T-helper 2 cell (primary cell): ENCODE measurements at regions not wholly inside any gene's neighbourhood (a gene's known extent, or its start where the extent isn't known, plus 50 kb on each side); places are given as distances from the start of the nearest gene placed in this dataset.

ENCODE experiments used
- DNase-seq, 5 experiments: peaks; one replicate each; pipeline versions ENCODE4 v3.0.0 to v3.0.0-alpha.2; 2012 to 2022

DNA sequence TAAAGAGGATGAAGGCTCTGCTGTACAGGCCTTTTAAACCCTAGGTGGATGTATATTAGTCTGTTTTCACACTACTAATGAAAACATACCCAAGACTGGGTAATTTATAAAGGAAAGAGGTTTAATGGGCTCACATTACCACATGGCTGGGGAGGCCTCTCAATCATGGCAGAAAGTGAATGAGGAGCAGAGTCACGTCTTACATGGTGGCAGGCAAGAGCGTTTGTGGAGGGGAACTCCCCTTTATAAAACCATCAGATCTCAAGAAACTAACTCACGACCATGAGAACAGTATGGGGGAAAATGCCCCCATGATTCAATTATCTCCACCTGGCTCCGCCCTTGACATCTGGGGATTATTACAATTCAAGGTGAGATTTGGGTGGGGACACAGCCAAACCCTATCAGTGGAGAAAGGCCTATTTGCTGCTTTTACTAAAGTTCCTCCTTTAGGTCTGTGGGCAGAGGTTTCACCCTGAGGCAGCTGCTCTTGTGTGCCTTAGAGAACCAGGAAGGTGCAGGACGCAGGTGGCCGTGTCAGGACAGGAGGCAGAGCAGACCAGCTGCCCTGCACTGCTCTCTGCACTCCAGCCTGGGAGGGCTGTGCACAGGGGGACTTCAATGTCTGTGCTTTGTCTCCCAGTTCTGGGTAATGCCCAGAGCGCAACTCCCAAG lies 178.8 kb upstream of the HDAC4 start:
- DNase-seq: no peak

GRCh38 chr2:239579081-239579480 lies 178.3 kb upstream of the HDAC4 start:
- no peak for DNase-seq

GRCh38 chr2:239578381-239578780 lies 177.6 kb upstream of the HDAC4 start:
- no peak for DNase-seq

- DNase-seq: no peak
Observed at GRCh38 chr2:239577935-239578334, 177.1 kb upstream of the HDAC4 start.

GRCh38 chr2:239576784-239577685 lies 176.2 kb upstream of the HDAC4 start:
- no peak for DNase-seq

DNA sequence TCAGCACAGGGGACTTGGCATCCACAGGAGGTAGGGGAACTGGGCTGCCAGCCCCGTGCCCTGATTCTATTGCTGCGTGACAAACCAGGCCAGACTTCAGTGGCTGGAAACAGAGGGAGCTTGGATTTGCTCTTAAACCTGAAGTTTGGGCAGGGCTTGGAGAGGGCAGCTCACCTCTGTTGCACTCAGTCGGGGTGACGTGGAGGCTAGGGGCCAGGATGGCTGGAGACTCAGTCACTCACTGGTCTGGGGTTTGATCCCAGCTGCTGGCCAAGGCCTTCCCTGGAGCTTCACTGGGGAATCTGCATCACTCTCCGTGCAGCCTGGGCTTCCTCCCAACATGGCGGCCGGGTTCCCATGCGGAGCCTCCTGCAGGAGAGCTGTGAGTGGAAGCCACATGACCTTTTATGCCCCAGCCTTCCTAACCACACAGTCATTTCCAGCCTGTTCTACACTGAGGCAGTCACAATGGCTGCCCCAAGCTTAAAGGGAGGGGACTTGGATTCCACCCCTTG lies 175.2 kb upstream of the HDAC4 start:
- DNase-seq: no peak

DNA sequence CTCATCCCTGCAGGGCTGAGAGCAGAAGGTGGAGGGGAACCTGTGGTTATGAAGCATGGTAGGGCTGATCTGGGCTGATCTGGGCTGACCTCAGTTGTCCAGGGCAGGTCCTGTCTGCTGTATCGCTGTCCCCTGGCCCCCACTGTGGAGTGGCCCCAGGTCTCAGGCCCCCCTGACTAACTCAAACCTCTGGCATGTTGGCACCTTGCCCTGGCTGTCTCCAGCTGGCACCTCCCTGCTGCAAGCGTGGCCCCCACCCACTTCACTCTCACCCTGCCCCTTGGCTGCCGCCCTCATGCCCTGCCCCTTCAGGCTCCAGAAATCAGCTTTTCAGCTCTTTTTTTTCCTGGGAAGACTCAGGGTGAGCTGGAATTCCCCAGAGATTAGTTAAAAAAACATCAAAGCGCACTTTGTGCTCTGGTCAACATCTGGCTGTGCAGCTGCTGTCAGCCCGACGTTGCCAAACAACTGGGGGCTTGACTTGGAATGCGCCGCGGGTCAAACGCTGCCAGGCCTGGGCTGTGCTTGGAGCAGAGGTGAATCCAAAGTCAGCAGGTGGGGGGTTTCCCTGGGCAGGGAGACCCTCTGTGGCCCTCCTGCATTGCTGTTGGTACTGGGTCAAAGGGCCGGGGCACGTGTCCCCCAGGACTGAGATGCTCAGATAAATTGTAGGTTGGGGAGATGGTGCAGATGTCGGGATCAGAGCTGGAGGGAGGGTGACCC lies 173.8 kb upstream of the HDAC4 start:
- no peak for DNase-seq

- no peak for DNase-seq
Observed at GRCh38 chr2:239574054-239574433, 173.2 kb upstream of the HDAC4 start.

GRCh38 chr2:239570971-239571520 lies 170.2 kb upstream of the HDAC4 start:
- DNase-seq: no peak

DNA sequence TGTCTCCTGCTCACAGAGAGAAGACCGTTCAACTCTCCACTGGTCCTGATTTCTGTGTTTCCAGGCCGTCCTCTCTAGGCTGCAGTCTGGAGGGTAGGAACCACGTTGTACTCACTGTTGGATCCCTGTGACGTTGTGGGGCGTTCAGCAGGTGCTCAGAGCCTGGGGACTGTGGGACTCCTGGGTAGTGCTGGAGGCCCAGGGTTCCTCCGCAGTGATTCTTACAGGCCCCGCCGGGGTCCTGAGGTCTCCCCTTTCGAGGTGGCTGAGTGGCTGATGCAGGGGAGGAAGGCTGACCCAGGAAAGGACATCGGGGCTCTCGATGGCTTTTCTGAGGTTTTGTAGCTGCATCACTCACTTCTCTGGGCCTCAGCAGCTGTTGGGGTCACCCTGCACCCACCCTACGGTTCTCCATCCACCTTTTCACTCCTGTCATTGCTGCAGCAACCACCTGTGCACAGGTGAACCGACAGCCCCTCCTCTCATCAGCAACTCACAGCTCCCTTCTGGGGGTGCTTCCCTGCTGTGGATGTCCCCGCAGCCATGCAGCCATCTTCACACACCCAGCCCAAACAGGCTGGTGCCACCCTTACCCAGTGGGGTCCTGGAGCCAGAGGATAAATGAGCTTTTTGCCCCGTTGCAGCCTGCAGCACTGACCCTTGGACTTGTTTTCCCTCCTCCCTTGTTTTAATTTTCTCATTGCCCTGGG lies 169.6 kb upstream of the HDAC4 start:
- no peak for DNase-seq

GRCh38 chr2:239569401-239570090 lies 168.7 kb upstream of the HDAC4 start:
- DNase-seq: peak in 1 of 5 experiments; percentile 60

- no peak for DNase-seq
Observed at GRCh38 chr2:239568601-239569000, 167.8 kb upstream of the HDAC4 start.

GRCh38 chr2:239567786-239568185 lies 167.0 kb upstream of the HDAC4 start:
- no peak for DNase-seq

DNA sequence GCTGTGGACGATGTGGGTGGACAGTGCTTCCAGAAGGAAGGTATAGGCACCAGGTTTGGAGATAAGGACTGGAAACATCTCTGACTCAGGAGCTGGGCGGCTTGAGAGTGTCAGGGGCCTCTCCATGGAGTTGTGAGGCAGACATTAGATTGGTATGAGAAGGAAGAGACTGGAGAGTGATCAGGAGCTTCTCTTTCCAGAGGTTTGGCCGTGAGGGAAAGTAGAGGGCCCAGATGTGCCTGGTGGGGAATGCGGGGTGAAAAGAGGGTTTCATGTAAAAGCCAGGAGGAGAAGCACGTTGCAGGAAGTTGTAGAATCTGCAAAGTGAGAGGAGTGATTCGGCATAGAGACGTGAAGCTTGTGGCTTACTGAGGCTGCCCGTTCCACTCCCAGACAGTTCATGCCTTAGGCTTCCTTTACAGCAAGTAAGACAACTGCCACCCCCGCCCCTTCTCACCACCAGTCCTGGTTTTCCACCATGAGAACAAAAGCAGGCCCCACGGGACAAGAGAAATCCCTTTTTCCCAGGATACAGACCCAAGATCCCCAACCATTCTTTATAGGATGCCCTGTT lies 166.3 kb upstream of the HDAC4 start:
- DNase-seq: no peak

GRCh38 chr2:239566162-239566994 lies 165.6 kb upstream of the HDAC4 start:
- no peak for DNase-seq

- no peak for DNase-seq
Observed at GRCh38 chr2:239564587-239564986, 163.8 kb upstream of the HDAC4 start.

DNA sequence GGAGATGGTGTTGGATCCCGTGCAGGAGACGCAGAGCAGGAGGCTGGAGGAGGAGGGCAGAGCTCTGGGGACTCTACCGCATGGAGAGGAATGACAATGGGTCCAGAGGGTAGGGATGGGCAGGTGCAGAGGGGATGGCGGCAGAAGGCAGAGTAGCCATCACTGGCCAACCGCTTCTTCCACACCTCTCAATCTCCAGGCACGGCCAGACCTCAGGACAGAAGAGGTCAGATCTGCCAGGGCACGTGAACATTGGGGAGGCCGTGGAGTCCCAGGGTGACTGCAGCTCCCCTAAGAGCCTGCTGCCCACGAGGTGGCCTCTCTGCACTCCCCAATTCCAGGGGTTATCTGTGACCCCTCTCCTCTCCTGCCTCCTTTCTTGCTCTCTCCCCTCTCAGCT lies 162.7 kb upstream of the HDAC4 start:
- no peak for DNase-seq

DNA sequence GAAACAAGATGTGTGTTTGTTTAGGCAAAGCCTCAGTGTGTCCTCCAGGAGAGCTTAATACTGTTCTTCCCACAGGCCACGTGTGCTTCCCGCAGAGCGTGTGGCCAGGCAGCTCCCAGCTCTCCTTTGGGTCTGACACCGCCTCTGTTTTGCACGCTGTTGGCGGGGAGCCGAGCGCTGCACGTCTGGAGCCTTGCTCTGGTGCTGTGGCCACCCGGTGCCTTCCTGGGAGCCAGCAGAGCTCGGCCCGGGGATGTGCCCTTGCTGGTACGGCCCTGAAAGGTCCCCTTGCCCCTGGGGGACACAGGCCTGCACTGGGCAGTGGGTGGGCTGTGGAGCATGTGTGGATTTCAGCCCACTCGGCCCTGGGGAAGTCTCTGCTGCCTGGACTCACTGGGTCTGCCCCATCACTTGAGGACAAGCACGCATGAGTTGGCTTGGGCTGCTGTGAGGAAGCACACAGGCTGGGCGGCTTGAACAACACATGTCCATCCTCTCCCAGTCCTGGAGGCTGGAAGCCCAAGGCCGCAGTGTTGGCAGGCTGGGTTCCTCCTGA lies 160.7 kb upstream of the HDAC4 start:
- no peak for DNase-seq

GRCh38 chr2:239559417-239560261 lies 158.8 kb upstream of the HDAC4 start:
- DNase-seq: no peak
